WTC11 (cell line): ENCODE measurements at regions not wholly inside any gene's neighbourhood (a gene's known extent, or its start where the extent isn't known, plus 50 kb on each side); places are given as distances from the start of the nearest gene placed in this dataset.

Experiments used
- ATAC-seq: fragments of 200-7000 bp; cut with Tn5 transposase; 2 replicates; pipeline ENCODE4 v1.10.0; 2021; ENCODE audit warnings: mild to moderate bottlenecking, moderate library complexity
- CTCF ChIA-PET: fragments of 300-600 bp; sonication (Branson Sonifier 250); formaldehyde crosslinking; loops from one replicate; lab custom pipeline; 2021; ENCODE audit warnings: antibody characterized with exemption; lab: Charles Lee
- POLR2A ChIA-PET: fragments of 350-600 bp; sonication (Branson Sonifier 250); formaldehyde crosslinking; loops from one replicate; lab custom pipeline; 2021; ENCODE audit warnings: antibody characterized with exemption; lab: Charles Lee
- DNase-seq: peaks from one replicate; pipeline ENCODE4 v3.0.0; 2021; ENCODE audit warnings: low spot score
- H3K27ac Mint-ChIP-seq: 2 replicates; pipeline ENCODE4 v1.8.0; 2021; ENCODE audit warnings: mixed read lengths
- H3K27me3 Mint-ChIP-seq: 2 replicates; pipeline ENCODE4 v1.8.0; 2021; ENCODE audit warnings: low read depth, mild to moderate bottlenecking, moderate library complexity, mixed read lengths
- H3K36me3 Mint-ChIP-seq: 2 replicates; pipeline ENCODE4 v1.8.0; 2021; ENCODE audit warnings: mixed read lengths
- H3K4me1 Mint-ChIP-seq: 2 replicates; pipeline ENCODE4 v1.8.0; 2022; ENCODE audit warnings: mixed read lengths
- H3K4me3 Mint-ChIP-seq: 2 replicates; pipeline ENCODE4 v1.8.0; 2021; ENCODE audit warnings: mild to moderate bottlenecking, moderate library complexity, mixed read lengths
- H3K9me3 Mint-ChIP-seq: 2 replicates; pipeline ENCODE4 v1.8.0; 2021; ENCODE audit warnings: mixed read lengths
- AFF4 ChIP-seq: sonication (generic); formaldehyde crosslinking; IDR thresholded peaks from 2 replicates; pipeline ENCODE4 v1.8.1; 2023; ENCODE audit warnings: mild to moderate bottlenecking, missing genetic modification reagents, borderline replicate concordance
- ATF1 ChIP-seq: sonication (generic); formaldehyde crosslinking; IDR thresholded peaks from 2 replicates; pipeline ENCODE4 v1.8.1; 2023; ENCODE audit warnings: mild to moderate bottlenecking, moderate library complexity, missing genetic modification reagents
- CREM ChIP-seq: sonication (generic); formaldehyde crosslinking; IDR thresholded peaks from 2 replicates; pipeline ENCODE4 v1.8.1; 2022; ENCODE audit warnings: mild to moderate bottlenecking, missing genetic modification reagents, moderate library complexity
- EMX1 ChIP-seq: fragments of 250-450 bp; sonication (Bioruptor Pico); IDR thresholded peaks from 2 replicates; pipeline ENCODE4 v1.8.0; 2021; ENCODE audit warnings: mild to moderate bottlenecking
- ERG ChIP-seq: fragments of 250-450 bp; sonication (Bioruptor Pico); IDR thresholded peaks from 2 replicates; pipeline ENCODE4 v1.8.0; 2021; ENCODE audit warnings: mild to moderate bottlenecking
- FOXP1 ChIP-seq: sonication (generic); formaldehyde crosslinking; IDR thresholded peaks from 2 replicates; pipeline ENCODE4 v1.8.0; 2022; ENCODE audit warnings: missing genetic modification reagents, mild to moderate bottlenecking, moderate library complexity, borderline replicate concordance
- FOXP4 ChIP-seq: sonication (generic); formaldehyde crosslinking; IDR thresholded peaks from 2 replicates; pipeline ENCODE4 v1.8.0; 2022; ENCODE audit warnings: mild to moderate bottlenecking, missing genetic modification reagents
- GABPB1 ChIP-seq: sonication (generic); formaldehyde crosslinking; IDR thresholded peaks from 2 replicates; pipeline ENCODE4 v1.8.1; 2023; ENCODE audit warnings: mild to moderate bottlenecking, missing genetic modification reagents
- GRHL2 ChIP-seq: fragments of 250-450 bp; sonication (Bioruptor Pico); IDR thresholded peaks from 2 replicates; pipeline ENCODE4 v1.8.0; 2022; ENCODE audit warnings: mild to moderate bottlenecking, moderate library complexity; ENCODE audit not compliant: insufficient replicate concordance, severe bottlenecking
- IRF2 ChIP-seq: sonication (generic); formaldehyde crosslinking; IDR thresholded peaks from 2 replicates; pipeline ENCODE4 v1.8.0; 2022; ENCODE audit warnings: low read depth, missing genetic modification reagents, borderline replicate concordance
- MLX ChIP-seq: sonication (generic); formaldehyde crosslinking; IDR thresholded peaks from 2 replicates; pipeline ENCODE4 v1.8.1; 2023; ENCODE audit warnings: mild to moderate bottlenecking, missing genetic modification reagents, moderate library complexity
- MXD4 ChIP-seq: fragments of 250-450 bp; sonication (Bioruptor Pico); IDR thresholded peaks from 2 replicates; pipeline ENCODE4 v1.8.0; 2021; ENCODE audit warnings: mild to moderate bottlenecking, moderate library complexity, borderline replicate concordance
- NFYB ChIP-seq: sonication (generic); formaldehyde crosslinking; conservative IDR thresholded peaks from 2 replicates; pipeline ENCODE4 v1.8.0; 2022; ENCODE audit warnings: low read depth, missing genetic modification reagents
- SP1 ChIP-seq: sonication (generic); formaldehyde crosslinking; conservative IDR thresholded peaks from 2 replicates; pipeline ENCODE4 v1.8.1; 2022; ENCODE audit warnings: missing genetic modification reagents
- STAT6 ChIP-seq: sonication (generic); formaldehyde crosslinking; conservative IDR thresholded peaks from 2 replicates; pipeline ENCODE4 v1.8.1; 2023; ENCODE audit warnings: mild to moderate bottlenecking, low read depth, missing genetic modification reagents, moderate library complexity
- TEAD4 ChIP-seq: sonication (generic); formaldehyde crosslinking; IDR thresholded peaks from 2 replicates; pipeline ENCODE4 v1.8.0; 2022; ENCODE audit warnings: mild to moderate bottlenecking, missing genetic modification reagents
- USF2 ChIP-seq: sonication (generic); formaldehyde crosslinking; IDR thresholded peaks from 2 replicates; pipeline ENCODE4 v1.8.1; 2023; ENCODE audit warnings: mild to moderate bottlenecking, missing genetic modification reagents, moderate library complexity
- ZMAT4 ChIP-seq: fragments of 250-450 bp; sonication (Bioruptor Pico); IDR thresholded peaks from 2 replicates; pipeline ENCODE4 v1.9.0; 2021; ENCODE audit warnings: mild to moderate bottlenecking
- ZNF532 ChIP-seq: fragments of 250-450 bp; sonication (Bioruptor Pico); IDR thresholded peaks from 2 replicates; pipeline ENCODE4 v1.9.0; 2021; ENCODE audit warnings: mild to moderate bottlenecking, borderline replicate concordance
- ZSCAN18 ChIP-seq: fragments of 250-450 bp; sonication (Bioruptor Pico); IDR thresholded peaks from 2 replicates; pipeline ENCODE4 v2.1.2; 2022; ENCODE audit warnings: mild to moderate bottlenecking, moderate library complexity

GRCh38 chr9:31582561-31582960, 801.9 kb upstream of the ACO1 start:
- ChIA-PET POLR2A (no interaction called here), CTCF (no interaction called here)
- no peak for TF ChIP-seq GRHL2 (CRISPR knock-in tag)
- no peak for TF ChIP-seq IRF2 (CRISPR knock-in tag)
- TF ChIP-seq FOXP4 (CRISPR knock-in tag): no peak
- no peak for TF ChIP-seq ATF1 (CRISPR knock-in tag)
- TF ChIP-seq EMX1 (CRISPR knock-in tag): no peak
- no peak for TF ChIP-seq ZSCAN18 (CRISPR knock-in tag)
- TF ChIP-seq ERG (CRISPR knock-in tag): no peak
- no peak for TF ChIP-seq ZNF532 (CRISPR knock-in tag)
- no peak for TF ChIP-seq GABPB1 (CRISPR knock-in tag)
- no peak for TF ChIP-seq USF2
- TF ChIP-seq MXD4 (CRISPR knock-in tag): no peak
- no peak for TF ChIP-seq ZMAT4 (CRISPR knock-in tag)
- TF ChIP-seq FOXP1 (CRISPR knock-in tag): no peak
- TF ChIP-seq TEAD4 (CRISPR knock-in tag): no peak
- TF ChIP-seq STAT6 (CRISPR knock-in tag): no peak
- no peak for TF ChIP-seq CREM (CRISPR knock-in tag)
- no peak for TF ChIP-seq NFYB (CRISPR knock-in tag)
- no peak for TF ChIP-seq MLX (CRISPR knock-in tag)
- TF ChIP-seq SP1: no peak
- TF ChIP-seq AFF4: no peak
- H3K9me3 Mint-ChIP-seq: 0 out of 2 replicates have a peak, but pooled peaks cover 3% of the 10 kb centered on the region
- ATAC-seq: no peak
- no peak overlapping the region for H3K27ac Mint-ChIP-seq
- H3K36me3 Mint-ChIP-seq: no peaks in the 10 kb centered on the region
- H3K27me3 Mint-ChIP-seq: no peaks in the 10 kb centered on the region
- H3K4me1 Mint-ChIP-seq: no peaks in the 10 kb centered on the region
- DNase-seq: no peak
- no peak overlapping the region for H3K4me3 Mint-ChIP-seq
